HG03354 (cell line): ENCODE measurements at regions not wholly inside any gene's neighbourhood (a gene's known extent, or its start where the extent isn't known, plus 50 kb on each side); places are given as distances from the start of the nearest gene placed in this dataset.
"Not testable (repeated sequence)": the region's sequence is repeated elsewhere in the genome, so short reads cannot be mapped to it uniquely, and the experiment has no call there.

ENCODE experiments used
- ATAC-seq: cut with Tn5 transposase; IDR thresholded peaks from one replicate; pipeline ENCODE4 v1.9.1; 2021; ENCODE audit warnings: mild to moderate bottlenecking; ENCODE audit not compliant: unreplicated experiment, poor library complexity, severe bottlenecking

- no peak for ATAC-seq
Measured at GRCh38 chr13:30077240-30077735, 226.9 kb upstream of the UBL3 start.

DNA sequence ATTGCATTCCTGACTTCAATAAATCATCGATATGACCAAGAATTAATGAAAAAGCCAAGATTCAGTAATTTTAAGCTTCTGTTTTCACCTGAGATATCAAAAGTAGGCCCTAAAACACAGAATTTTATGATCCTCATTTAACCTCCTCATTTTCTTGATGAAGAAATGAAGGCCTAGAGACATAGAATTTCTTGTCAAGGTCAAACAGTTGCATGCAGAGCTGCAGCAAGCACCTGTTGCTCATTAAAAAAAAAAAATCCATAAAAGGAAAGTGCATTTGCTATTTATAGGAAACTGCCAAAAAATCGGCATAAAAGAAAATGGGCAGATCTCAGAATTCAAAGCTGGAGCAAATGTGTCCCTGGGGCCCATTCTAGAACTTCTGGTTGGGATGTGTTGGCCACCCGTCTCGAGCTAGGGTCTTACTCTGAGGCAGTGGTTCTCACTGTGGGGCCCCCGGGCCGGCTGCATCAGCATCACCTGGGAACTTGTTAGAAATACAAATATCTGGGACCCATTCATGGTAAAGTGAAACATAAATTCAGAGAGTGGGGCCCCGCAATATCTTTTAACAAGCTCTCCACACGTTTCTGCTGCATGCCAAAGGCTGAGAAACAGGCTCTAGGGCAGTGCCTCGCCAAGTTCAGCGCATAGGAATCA, 224.7 kb upstream of the UBL3 start:
- no peak for ATAC-seq

- ATAC-seq = no peak
Measured at GRCh38 chr13:30074431-30074830, 224.0 kb upstream of the UBL3 start.

DNA sequence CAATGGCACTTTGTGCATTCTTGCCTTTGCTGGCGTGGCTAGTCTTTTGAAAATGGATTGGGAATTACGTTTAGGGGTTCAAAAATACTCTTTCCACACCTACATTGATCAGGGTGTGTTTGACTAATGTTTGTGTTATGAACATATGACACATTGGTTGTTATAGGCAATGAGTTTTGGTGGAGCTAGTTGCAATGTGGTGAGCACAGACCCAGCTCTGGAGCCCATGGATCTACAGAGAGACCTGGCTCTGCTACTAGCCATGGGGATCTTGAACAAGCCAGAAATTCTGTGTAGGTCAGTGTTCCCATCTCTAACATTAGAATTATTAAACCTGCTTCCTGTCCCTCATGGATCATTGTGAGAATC, 222.4 kb upstream of the UBL3 start:
- no peak for ATAC-seq

DNA sequence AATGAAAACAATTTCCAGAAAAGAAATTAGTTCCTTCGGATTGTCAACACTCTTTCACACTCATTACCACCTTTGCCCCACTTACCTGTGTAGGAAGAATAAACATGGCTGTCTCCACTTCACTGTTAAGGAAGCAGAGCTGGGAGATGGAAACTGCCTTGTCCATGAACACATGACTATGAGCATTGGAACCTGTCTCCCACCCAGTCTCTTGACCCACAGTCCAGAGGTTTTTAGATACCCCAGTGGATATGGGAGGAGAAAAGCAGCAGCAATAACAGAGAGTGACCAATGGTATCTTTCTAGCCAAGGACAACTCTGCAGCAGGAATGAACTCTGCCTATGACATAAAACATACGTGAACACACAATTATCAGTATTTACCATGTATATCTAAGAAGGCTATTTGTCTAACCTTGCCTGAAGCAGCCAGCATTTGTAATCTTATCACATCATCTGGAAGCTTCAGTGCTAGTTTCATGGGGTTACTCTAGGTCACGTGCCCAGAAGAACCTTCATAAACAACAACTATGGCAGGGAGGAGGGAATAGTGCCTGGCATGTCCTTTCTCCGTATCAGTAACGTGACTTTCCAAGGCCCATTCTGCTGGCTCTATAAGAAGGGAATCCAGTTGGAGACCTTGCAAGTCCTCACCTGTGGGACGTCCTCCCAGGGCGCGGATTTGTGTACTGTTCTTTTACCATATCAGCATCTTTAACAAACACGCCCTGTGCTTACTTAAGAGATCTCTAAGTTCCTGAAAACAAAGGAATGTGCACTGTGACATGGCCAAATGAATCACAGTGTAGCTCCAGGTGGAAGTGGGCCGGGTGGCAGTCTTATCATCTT, 221.8 kb upstream of the UBL3 start:
- ATAC-seq = no peak

GRCh38 chr13:30065181-30065580, 214.8 kb upstream of the UBL3 start:
- ATAC-seq = no peak

DNA sequence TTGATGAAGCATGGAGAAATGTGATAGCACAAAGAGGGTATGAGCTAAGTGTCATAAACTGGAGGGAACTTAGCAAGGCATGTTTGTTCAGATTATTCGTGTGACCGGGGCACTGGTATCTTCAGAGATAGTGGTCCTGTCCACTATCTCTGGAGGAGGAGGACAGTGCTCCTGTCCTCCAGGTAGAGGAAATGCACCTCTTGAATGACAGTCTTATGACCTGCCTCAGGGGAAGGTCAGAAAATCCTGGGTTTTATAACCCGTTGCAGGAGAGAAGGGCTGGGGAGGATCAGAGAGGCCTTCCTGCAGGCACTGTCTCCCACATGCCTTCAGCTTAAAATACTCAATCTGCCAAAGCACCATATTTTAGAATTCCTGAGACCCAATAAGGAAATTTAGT, 213.5 kb upstream of the UBL3 start:
- no peak for ATAC-seq

GRCh38 chr13:30061217-30061616, 210.8 kb upstream of the UBL3 start:
- no peak for ATAC-seq

DNA sequence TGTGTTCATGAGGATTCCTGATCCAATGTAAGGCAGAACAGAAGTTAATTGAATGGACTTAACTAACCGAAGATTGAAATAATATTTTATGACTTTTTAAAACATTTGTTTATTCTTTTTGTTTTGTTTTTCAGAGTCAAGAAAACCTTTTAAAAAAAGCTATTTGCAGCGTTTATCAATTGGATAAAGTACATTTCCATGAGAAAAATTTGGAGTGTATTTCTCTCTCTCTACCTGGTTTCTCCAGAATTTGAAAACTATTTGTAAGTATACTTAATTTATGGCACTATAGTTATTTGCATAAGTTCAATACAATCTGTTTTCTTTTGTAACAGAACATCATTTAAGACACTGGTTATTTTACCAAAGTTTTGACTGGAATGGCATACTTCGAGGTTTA, 208.0 kb upstream of the UBL3 start:
- ATAC-seq = no peak

DNA sequence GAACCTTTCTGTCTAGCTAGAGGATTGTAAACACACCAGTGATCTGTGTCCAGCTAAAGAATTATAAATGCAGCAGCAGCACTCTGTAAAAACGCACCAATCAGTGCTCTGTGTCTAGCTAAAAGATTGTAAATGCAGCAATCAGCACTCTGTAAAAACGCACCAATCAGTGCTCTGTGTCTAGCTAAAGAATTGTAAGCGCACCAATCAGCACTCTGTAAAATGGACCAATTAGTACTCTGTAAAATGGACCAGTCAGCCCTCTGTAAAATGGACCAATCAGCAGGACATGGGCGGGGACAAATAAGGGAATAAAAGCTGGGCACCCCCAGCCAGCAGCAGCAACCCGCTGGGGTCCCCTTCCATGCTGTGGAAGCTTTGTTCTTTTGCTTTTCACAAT, 204.1 kb upstream of the UBL3 start:
- not testable (repeated sequence) for ATAC-seq

DNA sequence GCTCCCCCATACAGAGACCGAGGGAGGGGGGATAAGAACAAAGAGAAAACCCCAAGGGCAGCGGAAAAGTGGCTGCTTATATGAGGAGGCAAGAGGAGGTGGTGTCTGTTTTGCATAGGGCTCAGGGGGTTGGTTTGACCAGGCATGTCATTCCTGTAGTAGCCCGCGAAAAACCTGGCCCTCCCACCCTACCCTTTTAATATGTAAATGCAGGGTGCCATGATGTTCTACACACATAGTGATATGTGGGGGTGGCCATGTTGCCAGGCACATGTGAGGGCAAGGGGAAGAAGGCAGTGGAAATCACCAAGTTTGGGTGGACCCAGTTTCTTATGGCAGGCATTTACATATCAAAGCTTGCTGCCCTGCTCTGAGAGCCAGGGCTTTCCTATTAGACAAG, 203.5 kb upstream of the UBL3 start:
- no peak for ATAC-seq

- no peak for ATAC-seq
Measured at GRCh38 chr13:30052120-30052519, 201.7 kb upstream of the UBL3 start.

DNA sequence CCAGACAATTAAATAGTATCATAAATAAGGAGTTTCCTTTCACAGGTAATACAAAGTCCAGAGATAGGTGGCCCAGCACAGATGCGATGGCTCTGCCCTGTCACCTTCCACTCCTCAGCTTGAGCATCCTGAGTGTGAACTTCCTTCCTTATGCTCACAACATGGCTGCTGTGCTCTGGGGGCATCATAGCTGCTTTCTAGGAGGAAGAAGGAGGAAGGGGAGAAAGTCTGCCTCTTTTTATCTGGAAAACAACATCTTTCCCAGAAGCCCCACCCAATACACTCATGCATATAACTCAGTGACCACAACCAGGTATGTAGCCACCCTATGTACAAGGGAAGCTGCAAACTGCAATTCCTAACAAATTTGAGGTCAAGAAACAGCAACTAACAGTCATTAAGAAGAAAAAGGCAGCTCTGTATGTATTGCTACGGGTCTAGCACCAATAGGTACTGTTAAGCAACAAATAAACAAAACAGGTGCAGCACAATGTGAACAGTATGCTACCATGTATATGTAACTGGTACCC, 201.2 kb upstream of the UBL3 start:
- ATAC-seq = no peak

- no peak for ATAC-seq
Measured at GRCh38 chr13:30049692-30050091, 199.3 kb upstream of the UBL3 start.

- ATAC-seq = no peak
Measured at GRCh38 chr13:30047154-30047874, 196.9 kb upstream of the UBL3 start.

GRCh38 chr13:30045916-30046704, 195.7 kb upstream of the UBL3 start:
- ATAC-seq = no peak

DNA sequence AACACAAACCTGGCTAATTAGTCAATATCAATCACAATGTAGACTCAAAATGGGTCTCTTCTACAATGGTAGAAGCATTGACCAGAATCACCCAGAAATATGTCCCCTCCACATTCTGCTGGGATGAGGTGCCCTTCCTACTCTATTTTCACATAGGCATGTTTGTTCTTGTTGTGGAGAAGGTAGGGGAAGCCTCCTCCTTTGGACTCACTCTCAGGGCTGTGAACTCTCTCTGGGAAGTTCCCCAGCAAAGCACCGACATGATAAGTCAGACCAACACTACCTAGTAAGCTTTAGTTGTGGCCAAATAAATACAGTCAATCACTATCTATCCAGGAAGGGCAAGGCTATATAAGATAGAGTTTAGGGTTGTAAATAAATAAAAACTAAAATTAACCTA, 194.5 kb upstream of the UBL3 start:
- ATAC-seq = no peak

GRCh38 chr13:30043631-30043925, 193.2 kb upstream of the UBL3 start:
- ATAC-seq = no peak

DNA sequence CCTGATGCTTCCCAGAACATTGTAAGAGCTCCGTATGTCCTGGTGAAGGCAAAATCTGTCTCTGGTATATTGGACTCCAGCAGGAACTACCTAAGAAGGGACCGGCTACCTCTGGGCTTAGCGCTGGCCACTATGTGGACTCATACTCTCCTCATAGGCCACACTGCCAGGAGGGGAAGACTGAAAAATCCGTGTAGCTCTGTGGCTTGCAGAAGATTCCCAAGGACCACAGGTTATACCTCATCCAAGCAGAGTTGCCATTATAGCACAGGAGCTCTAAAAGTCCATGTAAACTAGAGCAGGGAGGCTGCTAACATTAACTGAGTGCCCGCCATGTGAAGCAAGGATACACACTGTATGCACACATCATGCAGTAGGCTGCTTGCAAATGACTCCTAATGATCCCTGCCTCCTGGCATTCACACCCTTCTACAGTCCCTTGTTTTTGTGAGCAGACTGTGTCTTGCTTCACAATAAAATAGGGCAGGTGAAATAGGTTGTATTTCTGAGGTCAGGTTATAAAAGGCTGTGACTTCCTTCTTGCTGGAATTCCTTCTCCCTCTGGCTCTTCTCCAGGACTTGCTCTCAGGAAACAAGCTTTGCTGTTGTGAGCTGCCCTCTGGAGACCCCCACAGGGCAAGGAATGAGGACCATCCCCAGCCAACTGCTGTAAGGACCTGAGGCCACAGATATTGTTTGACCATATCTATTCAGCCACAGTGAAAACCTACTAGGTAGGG, 192.6 kb upstream of the UBL3 start:
- ATAC-seq = no peak
